ENCODE measurements at regions not wholly inside any gene's neighbourhood (a gene's known extent, or its start where the extent isn't known, plus 50 kb on each side); places are given as distances from the start of the nearest gene placed in this dataset.
"Not testable (repeated sequence)": the region's sequence is repeated elsewhere in the genome, so short reads cannot be mapped to it uniquely, and the experiment has no call there.

GRCh38 chr19:27881213-27881612 lies 1331.7 kb downstream of the UQCRFS1 start:
- DNase-seq (ENCODE audit: low read depth): no peak

DNA sequence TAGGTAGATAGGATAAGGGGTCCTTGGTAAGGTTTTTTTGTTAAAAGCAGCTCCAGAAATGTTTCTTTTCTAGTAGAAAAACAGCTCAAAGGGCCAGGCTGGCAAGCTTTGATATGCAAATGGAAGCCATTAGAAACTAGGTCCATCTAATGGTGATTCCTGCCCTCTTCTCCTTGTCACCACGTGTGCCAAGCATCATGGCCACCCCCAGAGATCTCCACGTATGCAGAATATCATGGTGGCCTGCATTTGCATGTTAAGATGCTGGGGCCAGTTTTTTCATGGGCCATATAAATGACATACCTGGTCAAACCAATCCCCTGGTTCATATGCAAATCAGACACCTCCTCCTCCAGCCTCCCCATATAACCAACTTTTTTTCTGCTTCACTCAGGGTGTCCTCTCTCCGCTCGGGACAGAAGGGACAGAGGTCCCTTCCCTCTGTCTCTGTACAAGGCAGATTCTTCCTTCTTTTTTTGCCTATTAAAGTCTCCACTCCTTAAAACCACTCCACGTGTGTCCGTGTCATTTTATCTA lies 1335.9 kb downstream of the UQCRFS1 start:
- DNase-seq (ENCODE audit: low read depth): no peak

- DNase-seq (ENCODE audit: low read depth): no peak
Observed at GRCh38 chr19:27876489-27876888, 1336.5 kb downstream of the UQCRFS1 start.

GRCh38 chr19:27872370-27872769 lies 1340.6 kb downstream of the UQCRFS1 start:
- DNase-seq (ENCODE audit: low read depth): no peak

DNA sequence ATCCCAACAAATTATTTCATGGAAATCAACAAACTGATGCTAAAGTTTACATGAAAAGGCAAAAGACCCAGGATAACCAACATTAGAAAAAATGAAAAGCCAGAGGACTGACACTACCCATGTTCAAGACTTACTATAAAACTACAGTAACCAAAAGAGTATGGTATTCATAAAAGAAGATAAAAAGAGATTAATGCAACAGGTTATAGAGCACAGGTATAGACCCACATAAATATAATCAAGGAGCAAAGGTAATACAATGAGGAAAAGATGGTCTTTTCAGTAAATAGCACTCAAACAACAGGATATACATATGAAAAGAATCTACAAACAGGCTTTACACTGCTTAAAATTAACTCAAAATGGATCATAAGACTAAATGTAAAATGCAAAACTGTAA lies 1342.7 kb downstream of the UQCRFS1 start:
- DNase-seq (ENCODE audit: low read depth): no peak

DNA sequence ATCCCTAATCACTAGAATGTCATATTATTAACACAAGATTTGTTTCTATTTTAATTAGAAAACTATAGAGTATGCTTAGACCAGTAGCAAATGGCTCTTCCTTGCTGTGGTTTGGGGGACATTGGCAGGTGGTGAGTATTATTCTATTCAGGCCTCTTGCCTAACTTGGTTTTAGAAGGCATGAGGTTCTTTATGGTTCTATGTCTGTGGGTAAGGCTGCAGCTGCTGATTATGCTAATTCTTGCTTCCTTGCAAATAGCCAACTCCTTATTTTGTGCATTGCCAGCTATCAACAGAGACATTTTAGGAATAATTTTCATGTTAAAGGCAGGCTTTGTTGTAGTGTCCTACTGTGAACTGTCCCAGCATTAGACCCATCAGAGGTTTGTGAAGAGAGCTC lies 1344.9 kb downstream of the UQCRFS1 start:
- no peak for DNase-seq (ENCODE audit: low read depth)

DNA sequence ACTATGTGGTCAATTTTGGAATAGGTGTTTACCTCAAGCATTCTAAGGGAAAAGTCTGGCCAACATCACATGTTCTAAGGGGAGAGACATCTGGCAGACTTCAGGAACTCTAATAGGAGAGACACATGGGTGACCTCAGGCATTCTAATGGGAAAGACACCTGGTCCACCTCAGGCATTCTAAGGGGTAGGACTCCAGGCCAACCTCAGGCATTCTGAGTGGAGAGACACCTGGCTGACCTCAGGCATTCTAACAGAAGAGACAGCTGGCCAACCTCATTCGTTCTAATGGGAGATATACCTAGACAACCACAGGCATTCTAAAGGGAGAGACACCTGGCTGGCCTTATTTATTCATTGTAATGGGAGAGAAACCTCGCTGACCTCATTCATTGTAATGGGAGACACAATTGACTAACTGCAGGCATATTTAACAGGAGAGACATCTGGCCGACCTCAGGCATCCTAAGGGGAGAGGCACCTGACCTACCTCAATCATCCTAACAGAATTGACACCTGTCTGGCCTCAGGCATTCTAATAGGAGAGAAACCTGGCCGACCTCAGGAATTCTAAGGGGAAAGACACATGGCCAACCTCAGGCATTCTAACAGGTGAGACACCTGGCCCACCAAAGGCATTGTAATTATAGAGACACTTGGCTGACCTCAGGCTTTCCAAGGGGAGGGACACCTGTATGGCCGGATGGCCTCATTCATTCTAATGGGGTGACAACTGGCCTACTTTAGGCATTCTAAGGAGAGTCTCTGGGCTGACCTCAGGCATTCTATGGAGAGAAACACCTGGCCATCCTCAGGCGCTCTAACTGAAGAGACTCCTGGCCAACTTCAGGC lies 1346.8 kb downstream of the UQCRFS1 start:
- DNase-seq (ENCODE audit: low read depth): no peak

- no peak for DNase-seq (ENCODE audit: low read depth)
Observed at GRCh38 chr19:27861411-27861975, 1351.5 kb downstream of the UQCRFS1 start.

DNA sequence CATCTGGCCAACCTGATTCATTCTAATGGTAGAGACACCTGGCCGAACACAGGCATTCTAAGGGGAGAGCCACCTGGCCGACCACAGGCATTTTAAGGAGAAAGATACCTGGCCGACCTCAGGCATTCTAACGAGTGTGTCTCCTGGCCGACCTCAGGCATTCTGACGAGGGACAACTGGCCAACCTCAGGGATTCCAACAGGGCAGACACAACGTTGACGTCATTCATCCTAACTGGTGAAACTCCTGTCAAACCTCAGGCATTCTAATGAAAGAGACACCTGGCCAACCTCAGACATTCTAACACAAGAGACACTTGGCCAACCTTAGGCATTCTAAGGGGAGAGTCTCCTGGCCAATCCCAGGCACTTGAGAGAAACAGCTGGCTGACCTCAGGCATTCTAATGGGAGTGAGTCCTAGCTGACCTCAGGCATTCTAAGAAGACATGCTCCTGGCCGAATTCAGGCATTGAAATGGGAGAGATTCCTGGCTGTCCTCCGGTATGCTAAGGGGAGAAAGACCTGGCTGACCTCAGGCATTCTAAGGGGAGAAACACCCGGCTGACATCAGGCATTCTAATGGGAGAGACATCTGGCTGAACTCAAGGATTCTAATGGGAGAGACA lies 1352.5 kb downstream of the UQCRFS1 start:
- no peak for DNase-seq (ENCODE audit: low read depth)

- DNase-seq (ENCODE audit: low read depth): no peak
Observed at GRCh38 chr19:27859689-27860088, 1353.3 kb downstream of the UQCRFS1 start.

GRCh38 chr19:27858981-27859581 lies 1353.9 kb downstream of the UQCRFS1 start:
- no peak for DNase-seq (ENCODE audit: low read depth)

GRCh38 chr19:27852931-27853330 lies 1360.0 kb downstream of the UQCRFS1 start:
- DNase-seq (ENCODE audit: low read depth): not testable (repeated sequence)

- no peak for DNase-seq (ENCODE audit: low read depth)
Observed at GRCh38 chr19:27851543-27852060, 1361.3 kb downstream of the UQCRFS1 start.

DNA sequence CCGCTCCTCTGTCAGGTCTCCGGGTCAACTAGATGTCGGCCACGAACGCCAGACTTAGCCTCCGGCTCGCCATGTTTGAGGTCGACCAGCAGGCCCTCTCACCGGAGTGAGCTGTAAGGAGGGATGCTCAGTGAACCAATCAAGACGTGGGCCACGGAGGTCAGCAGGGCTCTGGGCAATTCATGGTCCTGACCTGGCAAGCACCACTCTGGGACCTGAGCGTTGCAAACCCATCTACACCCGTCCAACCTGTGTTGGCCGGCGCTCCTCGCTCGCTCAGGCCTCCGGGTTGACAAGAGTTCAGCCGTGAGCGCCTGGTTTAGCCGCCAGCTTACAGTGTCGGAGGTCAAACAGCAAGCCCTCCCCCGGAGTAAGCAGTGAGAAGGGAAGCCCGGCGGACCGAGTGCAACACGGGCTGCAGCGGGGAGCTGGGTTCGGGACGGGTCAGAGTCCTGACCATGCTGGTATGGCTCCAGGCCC lies 1361.9 kb downstream of the UQCRFS1 start:
- no peak for DNase-seq (ENCODE audit: low read depth)

- DNase-seq (ENCODE audit: low read depth): no peak
Observed at GRCh38 chr19:27846944-27847343, 1366.0 kb downstream of the UQCRFS1 start.

GRCh38 chr19:27844261-27844660 lies 1368.7 kb downstream of the UQCRFS1 start:
- DNase-seq (ENCODE audit: low read depth): no peak

DNA sequence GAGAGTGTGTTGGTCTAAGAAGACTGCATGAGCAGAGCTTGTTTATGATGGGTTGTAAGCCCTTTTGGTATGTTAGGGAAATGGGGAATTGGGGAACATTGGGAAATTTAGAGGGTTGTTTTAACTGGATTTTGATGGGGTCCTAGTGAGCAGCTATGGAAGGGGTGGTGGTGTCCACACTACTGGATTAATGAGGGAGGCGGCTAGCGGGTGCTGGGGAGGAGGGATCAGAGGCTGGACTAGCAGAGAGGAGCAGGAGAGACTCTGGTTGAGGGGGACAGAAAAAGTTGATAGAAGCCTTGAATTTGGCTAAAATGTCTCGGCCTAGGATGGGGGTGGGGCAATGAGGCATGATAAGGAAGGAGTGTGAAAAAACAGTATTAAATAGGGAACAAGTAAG lies 1369.1 kb downstream of the UQCRFS1 start:
- no peak for DNase-seq (ENCODE audit: low read depth)

GRCh38 chr19:27833031-27833430 lies 1379.9 kb downstream of the UQCRFS1 start:
- DNase-seq (ENCODE audit: low read depth): no peak

GRCh38 chr19:27828829-27829228 lies 1384.1 kb downstream of the UQCRFS1 start:
- DNase-seq (ENCODE audit: low read depth): no peak

- no peak for DNase-seq (ENCODE audit: low read depth)
Observed at GRCh38 chr19:27824108-27824507, 1388.8 kb downstream of the UQCRFS1 start.

DNA sequence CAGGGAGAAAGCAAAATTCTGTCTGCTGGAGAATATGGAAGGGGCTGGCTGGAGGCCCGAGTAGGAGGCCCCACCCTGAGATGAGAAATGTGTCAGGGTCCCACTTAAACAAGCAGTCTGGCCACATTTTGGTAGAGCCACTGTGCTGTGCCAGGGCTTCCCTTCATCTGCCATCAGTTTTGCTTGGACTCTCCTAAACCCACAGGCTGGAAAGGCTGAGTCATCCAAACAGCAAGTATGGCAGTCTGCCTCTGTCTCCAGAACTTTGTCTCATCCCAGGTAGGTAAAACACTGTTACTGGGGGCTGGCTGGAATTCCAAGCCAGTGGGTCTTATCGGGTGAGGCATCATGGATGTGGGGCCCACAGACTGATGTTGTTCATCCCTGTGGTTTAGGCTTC lies 1390.6 kb downstream of the UQCRFS1 start:
- no peak for DNase-seq (ENCODE audit: low read depth)

DNA sequence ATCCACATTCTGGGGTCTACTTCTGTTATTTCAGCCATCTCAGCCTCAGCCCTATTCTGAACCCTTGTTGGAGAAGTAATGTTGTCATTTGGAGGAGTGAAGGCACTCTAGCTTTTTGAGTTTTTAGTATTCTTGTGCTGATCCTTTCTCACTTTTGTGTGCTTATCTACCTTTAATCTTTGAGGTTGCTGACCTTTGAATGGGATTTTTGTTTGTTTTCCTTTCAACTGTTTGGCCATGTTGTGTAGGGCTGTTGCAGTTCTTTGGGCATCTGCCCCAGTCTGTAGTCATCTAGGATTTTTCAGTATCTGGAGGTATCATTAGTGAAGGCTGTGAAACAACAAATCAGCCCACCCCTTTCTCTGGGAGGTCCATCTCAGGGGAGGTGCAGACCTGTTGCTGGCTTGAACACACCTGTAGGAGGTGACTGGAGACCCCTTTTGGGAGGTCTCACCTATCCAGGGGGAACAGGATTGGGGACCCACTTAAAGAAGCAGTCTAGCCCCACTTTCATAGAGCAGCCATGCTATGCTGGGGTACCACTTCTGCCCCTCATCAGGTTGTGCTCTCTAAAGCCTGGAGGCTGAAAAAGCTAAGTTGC lies 1391.4 kb downstream of the UQCRFS1 start:
- DNase-seq (ENCODE audit: low read depth): no peak
